GM23338 (cell line): ENCODE measurements at regions not wholly inside any gene's neighbourhood (a gene's known extent, or its start where the extent isn't known, plus 50 kb on each side); places are given as distances from the start of the nearest gene placed in this dataset.

Experiments
- ATAC-seq: fragments of 200-7000 bp; cut with Tn5 transposase; 3 replicates; pipeline ENCODE4 v1.9.1; 2020
- DNase-seq: peaks from one replicate; pipeline ENCODE4 v3.0.0-alpha.2; 2015; ENCODE audit warnings: low spot score
- H2AFZ ChIP-seq: fragments of 200-600 bp; sonication (generic); 2 replicates; pipeline ENCODE4 v1.8.0; 2016; ENCODE audit warnings: antibody characterized with exemption, mild to moderate bottlenecking, moderate library complexity
- H3F3A ChIP-seq: fragments of 200-600 bp; sonication (generic); replicated peaks from 2 replicates; pipeline ENCODE4 v1.8.0; 2017; ENCODE audit warnings: antibody characterized with exemption, mixed run types, low read depth
- H3K27ac ChIP-seq: fragments of 200-600 bp; sonication (generic); 2 replicates; pipeline ENCODE4 v1.6.1; 2016; ENCODE audit warnings: low read depth
- H3K27me3 ChIP-seq: fragments of 200-600 bp; sonication (generic); 2 replicates; pipeline ENCODE4 v1.8.0; 2016; ENCODE audit warnings: mild to moderate bottlenecking, mixed run types, moderate library complexity; ENCODE audit not compliant: insufficient read depth
- H3K36me3 ChIP-seq: fragments of 200-600 bp; sonication (generic); 2 replicates; pipeline ENCODE4 v1.8.0; 2016; ENCODE audit warnings: mild to moderate bottlenecking; ENCODE audit not compliant: insufficient read depth
- H3K4me1 ChIP-seq: fragments of 200-600 bp; sonication (generic); 2 replicates; pipeline ENCODE4 v1.8.0; 2016; ENCODE audit warnings: mild to moderate bottlenecking, moderate library complexity; ENCODE audit not compliant: insufficient read depth
- H3K4me2 ChIP-seq: fragments of 200-600 bp; sonication (generic); 2 replicates; pipeline ENCODE4 v1.7.1; 2017; ENCODE audit warnings: mixed run types
- H3K4me3 ChIP-seq: fragments of 200-600 bp; sonication (generic); 2 replicates; pipeline ENCODE4 v1.6.1; 2016; ENCODE audit warnings: mixed run types
- H3K79me2 ChIP-seq: fragments of 200-600 bp; sonication (generic); replicated peaks from 2 replicates; pipeline ENCODE4 v1.8.0; 2017; ENCODE audit warnings: mild to moderate bottlenecking; ENCODE audit not compliant: insufficient read depth
- H3K9me2 ChIP-seq: fragments of 200-600 bp; sonication (generic); 2 replicates; pipeline ENCODE4 v1.8.0; 2017; ENCODE audit not compliant: insufficient read depth
- H4K20me1 ChIP-seq: fragments of 200-600 bp; sonication (generic); replicated peaks from 2 replicates; pipeline ENCODE4 v1.8.0; 2017; ENCODE audit warnings: mild to moderate bottlenecking; ENCODE audit not compliant: insufficient read depth
- H3K27ac Mint-ChIP-seq: 2 replicates; pipeline ENCODE4 v1.8.0; 2020; ENCODE audit warnings: inconsistent platforms, mild to moderate bottlenecking, moderate library complexity, mixed read lengths
- H3K27me3 Mint-ChIP-seq: 3 replicates; pipeline ENCODE4 v1.8.0; 2022; ENCODE audit warnings: low read depth, mild to moderate bottlenecking, moderate library complexity, mixed read lengths, inconsistent platforms; ENCODE audit not compliant: insufficient read depth, poor library complexity
- H3K36me3 Mint-ChIP-seq: 3 replicates; pipeline ENCODE4 v1.8.0; 2021; ENCODE audit warnings: low read depth, mild to moderate bottlenecking, inconsistent platforms, moderate library complexity, mixed read lengths
- H3K4me1 Mint-ChIP-seq: 3 replicates; pipeline ENCODE4 v1.8.0; 2020; ENCODE audit warnings: mild to moderate bottlenecking, inconsistent platforms, mixed read lengths
- H3K4me3 Mint-ChIP-seq: 3 replicates; pipeline ENCODE4 v1.8.0; 2021; ENCODE audit warnings: moderate library complexity, mild to moderate bottlenecking, inconsistent platforms, mixed read lengths
- H3K9me3 Mint-ChIP-seq: 3 replicates; pipeline ENCODE4 v1.8.0; 2020; ENCODE audit warnings: moderate library complexity, mild to moderate bottlenecking, inconsistent platforms, mixed read lengths
- CREB1 ChIP-seq: fragments of 250-450 bp; sonication (Bioruptor Pico); IDR thresholded peaks from 2 replicates; pipeline ENCODE4 v1.5.0; 2020; ENCODE audit warnings: low read depth, mild to moderate bottlenecking, moderate library complexity
- CTCF ChIP-seq, 2 experiments: fragments of 200-600 bp in 1 of 2; sonication (generic) in 1 of 2; conservative IDR thresholded peaks; 2 replicates each; pipeline versions ENCODE4 v1.5.1 to v1.6.1; 2016 to 2017; ENCODE audit warnings: antibody characterized with exemption in 2 of 2, low read depth in 2 of 2, mild to moderate bottlenecking in 2 of 2, moderate library complexity in 1 of 2
- EZH2 ChIP-seq: fragments of 200-600 bp; sonication (generic); IDR thresholded peaks from one replicate; pipeline ENCODE4 v1.8.0; 2017; ENCODE audit warnings: antibody characterized with exemption, mild to moderate bottlenecking, low read depth; ENCODE audit not compliant: unreplicated experiment
- EZH2phosphoT487 ChIP-seq: fragments of 200-600 bp; sonication (generic); IDR thresholded peaks from one replicate; pipeline ENCODE4 v1.8.1; 2018; ENCODE audit warnings: antibody characterized with exemption; ENCODE audit not compliant: unreplicated experiment
- JUNB ChIP-seq: IDR thresholded peaks from one replicate; pipeline ENCODE4 v1.6.1; 2016; ENCODE audit warnings: antibody characterized with exemption; ENCODE audit not compliant: unreplicated experiment
- NANOG ChIP-seq: IDR thresholded peaks from 2 replicates; pipeline ENCODE4 v1.6.1; 2016; ENCODE audit warnings: antibody characterized with exemption, borderline replicate concordance
- POLR2AphosphoS5 ChIP-seq: IDR thresholded peaks from 2 replicates; pipeline ENCODE4 v1.6.1; 2016; ENCODE audit warnings: antibody characterized with exemption, low read depth
- REST ChIP-seq: IDR thresholded peaks from one replicate; pipeline ENCODE4 v1.6.1; 2018; ENCODE audit warnings: antibody characterized with exemption; ENCODE audit not compliant: unreplicated experiment
- STAT1 ChIP-seq: IDR thresholded peaks from one replicate; pipeline ENCODE4 v1.6.1; 2016; ENCODE audit warnings: antibody characterized with exemption; ENCODE audit not compliant: unreplicated experiment
- ZNF114 ChIP-seq: fragments of 250-450 bp; sonication (Bioruptor Pico); IDR thresholded peaks from 2 replicates; pipeline ENCODE4 v1.5.0; 2020; ENCODE audit warnings: mild to moderate bottlenecking, moderate library complexity
- ZNF331 ChIP-seq: fragments of 250-450 bp; sonication (Bioruptor Pico); IDR thresholded peaks from 2 replicates; pipeline ENCODE4 v1.5.0; 2020; ENCODE audit warnings: low read depth, mild to moderate bottlenecking, moderate library complexity
- ZNF462 ChIP-seq: fragments of 250-450 bp; sonication (Bioruptor Pico); IDR thresholded peaks from 2 replicates; pipeline ENCODE4 v1.5.0; 2020; ENCODE audit warnings: mild to moderate bottlenecking, moderate library complexity

- H3K27me3 ChIP-seq, result no peaks in the 10 kb centered on the region
- H3K27me3 Mint-ChIP-seq, result peaks cover 3% of the 10 kb centered on the region
- H2AFZ ChIP-seq, result no peak overlapping the region
- H3K27ac ChIP-seq, result no peak overlapping the region
- H3K4me1 Mint-ChIP-seq, result peaks cover 24% of the 10 kb centered on the region; the same call in 2 of the 3 replicates
- H4K20me1 ChIP-seq, result no peaks in the 10 kb centered on the region
- no peak overlapping the region for H3K4me2 ChIP-seq
- no peak for TF ChIP-seq CREB1 (CRISPR knock-in tag)
- no peaks in the 10 kb centered on the region for H3K36me3 ChIP-seq
- no peaks in the 10 kb centered on the region for H3K9me3 Mint-ChIP-seq
- H3K27ac Mint-ChIP-seq, result no peak overlapping the region
- H3F3A ChIP-seq, result no peaks in the 10 kb centered on the region
- DNase-seq (no peak), ATAC-seq (no peak)
- no peak overlapping the region for H3K4me3 Mint-ChIP-seq
- H3K36me3 Mint-ChIP-seq, result no peaks in the 10 kb centered on the region
- no peak overlapping the region for H3K4me3 ChIP-seq
- peaks cover 18% of the 10 kb centered on the region for H3K4me1 ChIP-seq
- no peaks in the 10 kb centered on the region for H3K79me2 ChIP-seq
- H3K9me2 ChIP-seq, result peaks cover 4% of the 10 kb centered on the region; the same call in 1 of the 2 replicates
Measured at GRCh38 chr12:105482951-105483350, 152.5 kb downstream of the C12orf75 start.

GRCh38 chr12:105483691-105484090 lies 153.2 kb downstream of the C12orf75 start:
- no peak overlapping the region for H3K27ac Mint-ChIP-seq
- ATAC-seq, result no peak

More at GRCh38 chr12:105483691-105484090, 153.2 kb downstream of the C12orf75 start:
- no peak for DNase-seq
- H3K4me1 ChIP-seq, result peaks cover 12% of the 10 kb centered on the region
- no peak overlapping the region for H3K4me3 Mint-ChIP-seq
- no peaks in the 10 kb centered on the region for H3K36me3 Mint-ChIP-seq
- H3K27ac ChIP-seq, result no peak overlapping the region
- no peak overlapping the region for H2AFZ ChIP-seq
- H3K4me1 Mint-ChIP-seq, result peaks cover 21% of the 10 kb centered on the region; the same call in 2 of the 3 replicates
- H4K20me1 ChIP-seq, result no peaks in the 10 kb centered on the region
- peaks cover 3% of the 10 kb centered on the region for H3K27me3 Mint-ChIP-seq
- no peaks in the 10 kb centered on the region for H3K79me2 ChIP-seq
- no peak overlapping the region for H3K4me3 ChIP-seq
- TF ChIP-seq NANOG, result no peak
- TF ChIP-seq STAT1, result no peak
- no peak for TF ChIP-seq ZNF114 (CRISPR knock-in tag)
- no peak for TF ChIP-seq EZH2phosphoT487
- TF ChIP-seq JUNB, result no peak
- TF ChIP-seq ZNF462 (CRISPR knock-in tag), result no peak
- TF ChIP-seq CREB1 (CRISPR knock-in tag), result no peak
- no peak for TF ChIP-seq POLR2AphosphoS5
- no peak for TF ChIP-seq REST
- no peak for TF ChIP-seq CTCF (conservative IDR thresholded peaks at IDR 0.05; ENCODE audit: low read depth in 2 of 2)
- TF ChIP-seq ZNF331, result no peak
- no peak for TF ChIP-seq EZH2
- no peaks in the 10 kb centered on the region for H3K27me3 ChIP-seq
- H3K36me3 ChIP-seq, result no peaks in the 10 kb centered on the region
- no peak overlapping the region for H3K4me2 ChIP-seq
- H3F3A ChIP-seq, result no peaks in the 10 kb centered on the region
- H3K9me2 ChIP-seq, result peaks cover 4% of the 10 kb centered on the region; the same call in 1 of the 2 replicates
- no peaks in the 10 kb centered on the region for H3K9me3 Mint-ChIP-seq
